ENCODE measurements at regions not wholly inside any gene's neighbourhood (a gene's known extent, or its start where the extent isn't known, plus 50 kb on each side); places are given as distances from the start of the nearest gene placed in this dataset.

- no peak for DNase-seq (ENCODE audit: low read depth, low spot score)
Measured at GRCh38 chr5:152864447-152864846, 459.4 kb upstream of the NMUR2 start.

- no peak for DNase-seq (ENCODE audit: low read depth, low spot score)
Measured at GRCh38 chr5:152864991-152865390, 459.9 kb upstream of the NMUR2 start.

GRCh38 chr5:152869971-152870370 lies 464.9 kb upstream of the NMUR2 start:
- no peak for DNase-seq (ENCODE audit: low read depth, low spot score)

- DNase-seq (ENCODE audit: low read depth, low spot score), result no peak
Measured at GRCh38 chr5:152882621-152883020, 477.5 kb upstream of the NMUR2 start.

GRCh38 chr5:152883066-152883775 lies 478.1 kb upstream of the NMUR2 start:
- DNase-seq (ENCODE audit: low read depth, low spot score), result no peak

GRCh38 chr5:152884006-152884405 lies 478.9 kb upstream of the NMUR2 start:
- no peak for DNase-seq (ENCODE audit: low read depth, low spot score)

GRCh38 chr5:152900332-152900731 lies 495.3 kb upstream of the NMUR2 start:
- DNase-seq (ENCODE audit: low read depth, low spot score), result no peak

GRCh38 chr5:152901754-152902153 lies 496.7 kb upstream of the NMUR2 start:
- DNase-seq (ENCODE audit: low read depth, low spot score), result no peak

GRCh38 chr5:152905286-152905685 lies 500.2 kb upstream of the NMUR2 start:
- no peak for DNase-seq (ENCODE audit: low read depth, low spot score)

- no peak for DNase-seq (ENCODE audit: low read depth, low spot score)
Measured at GRCh38 chr5:152907488-152908245, 502.6 kb upstream of the NMUR2 start.

- no peak for DNase-seq (ENCODE audit: low read depth, low spot score)
Measured at GRCh38 chr5:152912924-152913323, 507.8 kb upstream of the NMUR2 start.

- DNase-seq (ENCODE audit: low read depth, low spot score), result no peak
Measured at GRCh38 chr5:152932621-152933020, 527.5 kb upstream of the NMUR2 start.

GRCh38 chr5:152933056-152933455 lies 528.0 kb upstream of the NMUR2 start:
- no peak for DNase-seq (ENCODE audit: low read depth, low spot score)

GRCh38 chr5:152938630-152939029 lies 533.6 kb upstream of the NMUR2 start:
- no peak for DNase-seq (ENCODE audit: low read depth, low spot score)

GRCh38 chr5:152942633-152943336 lies 537.7 kb upstream of the NMUR2 start:
- no peak for DNase-seq (ENCODE audit: low read depth, low spot score)

- no peak for DNase-seq (ENCODE audit: low read depth, low spot score)
Measured at GRCh38 chr5:152953788-152954483, 536.5 kb upstream of the GRIA1 start.

GRCh38 chr5:152956943-152957613 lies 533.4 kb upstream of the GRIA1 start:
- DNase-seq (ENCODE audit: low read depth, low spot score), result no peak

- DNase-seq (ENCODE audit: low read depth, low spot score), result no peak
Measured at GRCh38 chr5:152978141-152978835, 512.2 kb upstream of the GRIA1 start.

GRCh38 chr5:152987131-152987530 lies 503.3 kb upstream of the GRIA1 start:
- DNase-seq (ENCODE audit: low read depth, low spot score), result no peak

- no peak for DNase-seq (ENCODE audit: low read depth, low spot score)
Measured at GRCh38 chr5:152990217-152990616, 500.3 kb upstream of the GRIA1 start.

GRCh38 chr5:152990649-152991048 lies 499.8 kb upstream of the GRIA1 start:
- DNase-seq (ENCODE audit: low read depth, low spot score), result no peak
